ENCODE measurements at regions not wholly inside any gene's neighbourhood (a gene's known extent, or its start where the extent isn't known, plus 50 kb on each side); places are given as distances from the start of the nearest gene placed in this dataset.

GRCh38 chr10:33612116-33612515, 277.6 kb upstream of the NRP1 start:
- TF ChIP-seq CTCF (IDR thresholded peaks at IDR 0.05) (no peak), EZH2 (IDR thresholded peaks at IDR 0.05; ENCODE audit: borderline replicate concordance, insufficient read depth, low read depth, low read length, poor library complexity, severe bottlenecking) (no peak)

Measured in B cell (primary cell).